GM12874 (cell line): ENCODE measurements at regions not wholly inside any gene's neighbourhood (a gene's known extent, or its start where the extent isn't known, plus 50 kb on each side); places are given as distances from the start of the nearest gene placed in this dataset.

Experiments used
- CTCF ChIP-seq: IDR thresholded peaks from 2 replicates; pipeline ENCODE4 v1.5.1; 2011; ENCODE audit warnings: low read depth, mild to moderate bottlenecking, control low read depth, low read length, moderate library complexity; ENCODE audit not compliant: insufficient read depth

GRCh38 chr1:50305808-50306207, 117.4 kb downstream of the DMRTA2 start:
- no peak for TF ChIP-seq CTCF

DNA sequence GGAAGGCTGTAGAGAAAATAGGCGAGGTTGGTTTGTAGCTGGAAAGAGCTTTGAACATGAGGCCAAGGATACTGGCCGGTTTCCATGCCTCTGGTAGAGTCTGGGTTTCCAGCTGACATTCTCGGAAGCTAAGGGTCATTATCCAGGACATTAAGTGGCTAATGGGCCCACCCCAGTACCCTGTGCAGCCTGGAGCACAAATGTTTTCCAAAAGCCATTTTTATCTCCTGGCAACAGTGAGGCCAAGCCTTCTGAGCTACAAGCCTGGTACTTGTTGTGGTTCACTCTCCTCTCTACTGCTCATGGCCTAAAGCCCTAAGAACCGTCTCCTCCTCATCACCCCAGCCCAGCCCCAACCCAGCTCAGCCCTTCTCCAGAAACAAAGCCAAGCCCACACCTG, 122.9 kb downstream of the DMRTA2 start:
- TF ChIP-seq CTCF: no peak

- TF ChIP-seq CTCF: no peak
These were observed 127.7 kb downstream of the DMRTA2 start for GRCh38 chr1:50295566-50295965.

- TF ChIP-seq CTCF: no peak
These were observed 131.0 kb downstream of the DMRTA2 start for GRCh38 chr1:50292276-50292675.

- TF ChIP-seq CTCF: no peak
These were observed 133.7 kb downstream of the DMRTA2 start for GRCh38 chr1:50289495-50289894.

DNA sequence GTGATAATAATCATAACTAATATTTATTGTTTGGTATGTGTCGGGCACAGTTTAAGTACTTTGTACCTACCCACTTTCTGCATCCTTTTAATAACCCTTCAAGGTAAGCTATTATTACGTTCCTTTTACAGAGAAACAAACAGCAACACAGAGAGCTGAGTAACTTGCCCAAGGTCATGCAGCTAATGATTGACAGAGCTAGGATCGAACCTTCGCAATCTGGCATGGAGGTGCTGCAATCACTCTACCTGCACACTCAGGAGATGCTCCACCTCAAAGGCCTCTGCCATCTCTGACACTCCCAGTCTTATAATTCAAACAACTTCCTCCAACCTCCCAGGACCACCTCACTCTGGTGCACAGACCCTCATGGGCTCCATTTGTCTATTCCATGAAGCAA, 137.2 kb downstream of the DMRTA2 start:
- TF ChIP-seq CTCF: no peak

DNA sequence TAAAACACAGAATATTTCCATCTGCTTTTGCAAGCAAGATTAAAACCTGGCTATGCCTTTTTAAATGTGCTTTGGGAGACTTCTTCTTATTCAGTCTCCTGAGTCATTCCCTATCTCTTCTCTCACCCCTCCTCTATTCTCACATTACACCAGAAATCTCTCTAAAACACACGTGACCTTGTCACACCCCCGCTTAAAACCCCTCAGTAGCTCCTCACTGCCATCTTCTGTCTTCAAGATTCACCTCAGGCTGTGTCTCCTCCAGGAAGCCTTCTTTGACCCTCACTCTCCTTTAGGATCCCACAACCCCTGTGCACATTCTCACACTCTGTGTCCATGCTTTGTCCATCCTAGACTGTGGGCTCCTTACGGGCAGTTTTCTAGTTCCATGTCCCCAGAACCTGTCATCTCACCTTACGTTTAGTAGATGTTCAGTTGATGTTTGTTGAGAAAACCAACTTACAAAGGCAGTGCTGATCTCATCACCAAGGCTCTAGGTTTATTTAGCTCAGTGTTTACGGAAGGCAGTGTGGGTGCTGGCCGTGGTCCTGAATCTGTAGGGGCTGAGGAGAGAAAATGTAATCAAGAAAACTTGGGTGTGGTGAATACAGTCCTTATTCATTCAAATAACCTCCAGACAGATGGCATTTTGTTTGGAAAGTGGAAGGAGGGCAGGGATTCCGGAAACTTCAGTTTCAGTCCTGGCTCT, 143.5 kb downstream of the DMRTA2 start:
- no peak for TF ChIP-seq CTCF
